ENCODE measurements at regions not wholly inside any gene's neighbourhood (a gene's known extent, or its start where the extent isn't known, plus 50 kb on each side); places are given as distances from the start of the nearest gene placed in this dataset.
"Not testable (repeated sequence)": the region's sequence is repeated elsewhere in the genome, so short reads cannot be mapped to it uniquely, and the experiment has no call there.

- DNase-seq, result not testable (repeated sequence)
These were observed 56.2 kb downstream of the SPATA31A6 start for GRCh38 chr9:42239445-42240260.

GRCh38 chr9:42240261-42240579 is 56.8 kb downstream of the SPATA31A6 start:
- DNase-seq, result not testable (repeated sequence)

DNA sequence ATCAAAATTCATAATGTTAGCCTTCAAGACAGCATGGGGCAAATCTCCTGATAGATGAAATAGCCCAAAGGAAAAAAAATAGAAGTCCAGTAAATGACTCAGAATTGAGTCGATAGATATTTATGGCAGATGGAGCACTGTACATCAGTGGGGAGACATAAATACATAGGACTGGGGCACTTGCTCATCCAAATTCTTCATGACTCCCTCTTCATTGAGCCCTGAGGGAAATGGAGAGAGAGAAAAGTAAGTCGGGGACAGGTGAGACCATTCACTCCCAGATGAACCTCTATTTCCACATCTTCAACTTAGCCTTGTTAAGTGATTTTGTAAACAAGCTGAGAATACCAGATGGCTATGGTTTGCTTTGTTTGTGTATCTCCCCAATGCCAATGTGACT is 59.8 kb downstream of the SPATA31A6 start:
- DNase-seq, result not testable (repeated sequence)

DNA sequence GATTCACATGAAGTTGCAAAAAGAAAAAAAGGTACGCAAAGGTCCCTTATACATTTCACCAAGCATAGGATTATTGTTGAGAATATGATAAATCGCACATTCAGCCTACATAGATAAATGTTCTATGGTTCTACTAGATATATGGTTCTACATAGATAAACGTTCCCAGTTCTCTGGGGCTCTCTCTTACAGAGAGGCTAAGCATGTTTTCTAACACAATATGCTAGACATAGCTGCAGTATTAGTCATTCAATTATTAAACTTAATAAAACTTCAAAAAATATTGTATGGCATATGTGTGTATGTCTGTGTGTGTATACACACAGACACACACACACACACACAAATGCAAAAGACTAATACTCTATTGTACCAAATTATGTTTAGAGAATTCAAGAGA is 60.4 kb downstream of the SPATA31A6 start:
- not testable (repeated sequence) for DNase-seq

DNA sequence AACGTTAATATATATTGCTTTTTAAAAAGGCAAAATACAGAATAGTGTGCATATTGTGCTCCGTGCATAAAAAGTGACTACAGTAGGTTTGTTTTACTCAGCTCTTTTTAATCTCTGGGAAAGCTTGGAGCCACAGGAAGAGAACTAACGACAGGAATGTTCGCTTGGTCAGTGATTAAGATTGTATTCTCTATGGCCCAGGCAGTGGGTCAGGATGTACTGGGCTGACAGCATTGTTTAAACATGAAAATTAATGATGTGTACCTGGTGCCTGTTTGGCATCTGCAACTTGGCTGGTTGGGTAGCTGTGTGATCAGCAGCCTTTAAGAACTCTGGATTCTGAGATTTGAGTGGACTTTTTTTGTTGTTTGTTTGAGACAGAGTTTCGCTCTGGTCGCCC is 85.3 kb downstream of the SPATA31A6 start:
- DNase-seq, result not testable (repeated sequence)

GRCh38 chr9:42269171-42269570 is 85.7 kb downstream of the SPATA31A6 start:
- not testable (repeated sequence) for DNase-seq

GRCh38 chr9:42273191-42273590 is 89.7 kb downstream of the SPATA31A6 start:
- DNase-seq, result not testable (repeated sequence)

GRCh38 chr9:42275141-42275540 is 91.7 kb downstream of the SPATA31A6 start:
- DNase-seq, result no peak

DNA sequence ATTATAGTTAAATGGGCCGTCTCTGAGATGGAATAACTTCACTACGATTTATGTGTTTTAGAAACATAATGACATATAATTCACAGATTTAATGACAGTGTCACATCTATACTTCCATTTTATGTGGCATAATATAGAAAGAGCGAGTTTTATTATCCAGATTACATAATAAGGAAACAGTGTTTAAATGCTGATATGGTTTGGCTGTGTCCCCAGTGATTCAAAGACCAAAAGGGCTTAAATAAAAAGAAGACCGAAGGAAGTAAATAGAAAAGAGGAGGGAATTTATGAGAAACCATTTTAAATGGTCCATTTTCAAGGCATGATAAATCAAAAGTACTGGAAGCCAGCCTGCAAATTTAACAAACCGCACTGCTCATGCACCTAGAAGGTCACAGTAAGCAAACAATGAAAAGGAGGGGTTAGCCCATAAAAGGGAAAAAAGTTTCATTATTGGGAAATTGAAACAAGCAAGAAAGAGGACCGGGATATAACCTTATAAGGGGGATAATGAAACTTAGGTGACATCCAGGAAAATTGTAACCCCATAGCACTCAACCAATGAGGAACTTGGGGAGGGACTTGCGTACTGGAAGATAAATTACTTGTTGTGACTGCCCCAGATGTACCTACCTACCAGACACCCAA is 99.2 kb downstream of the SPATA31A6 start:
- DNase-seq, result not testable (repeated sequence)

DNA sequence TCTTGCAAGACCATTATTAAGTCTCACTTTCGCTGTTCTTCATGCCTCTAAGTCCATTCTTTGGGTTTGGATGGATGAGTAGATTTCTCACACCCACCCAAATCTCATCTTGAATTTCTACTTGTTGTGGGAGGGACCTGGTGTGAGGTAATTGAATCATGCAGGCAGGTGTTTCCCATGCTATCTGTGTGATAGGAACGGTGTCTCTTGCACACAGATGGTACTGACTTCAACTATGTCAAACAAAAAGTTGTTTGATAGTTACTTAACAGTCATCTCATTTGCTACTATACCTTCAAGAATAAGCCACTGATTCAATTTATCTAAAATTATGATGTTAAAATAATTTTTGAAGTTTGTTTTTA is 99.7 kb downstream of the SPATA31A6 start:
- DNase-seq, result not testable (repeated sequence)

DNA sequence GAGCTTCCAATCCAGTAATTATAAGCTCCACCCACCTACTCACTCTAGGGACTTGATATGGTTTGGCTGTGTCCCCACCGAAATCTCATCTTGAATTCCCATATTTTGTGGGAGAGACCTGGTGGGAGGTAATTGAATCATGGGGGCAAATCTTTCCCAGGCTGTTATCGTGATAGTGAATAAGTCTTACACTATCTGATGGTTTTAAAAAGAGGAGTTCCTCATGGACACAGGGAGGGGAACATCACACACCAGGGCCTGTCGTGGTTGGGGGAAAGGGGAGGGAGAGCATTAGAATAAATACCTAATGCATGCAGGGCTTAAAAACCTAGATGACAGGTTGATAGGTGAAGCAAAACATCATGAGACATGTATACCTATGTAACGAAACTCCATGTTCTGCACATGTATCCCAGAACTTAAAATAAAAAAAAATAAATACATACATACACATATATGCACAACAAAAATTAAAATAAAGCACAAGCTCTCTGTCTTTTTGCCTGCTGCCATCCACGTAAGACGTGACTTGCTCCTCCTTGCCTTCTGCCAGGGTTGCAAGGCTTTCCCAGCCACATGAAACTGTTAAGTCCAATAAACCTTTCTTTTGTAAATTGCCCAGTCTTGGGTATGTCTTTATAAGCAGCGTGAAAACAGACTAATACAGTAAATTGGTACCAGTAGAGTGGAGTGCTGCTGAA is 102.8 kb downstream of the SPATA31A6 start:
- DNase-seq, result not testable (repeated sequence)

DNA sequence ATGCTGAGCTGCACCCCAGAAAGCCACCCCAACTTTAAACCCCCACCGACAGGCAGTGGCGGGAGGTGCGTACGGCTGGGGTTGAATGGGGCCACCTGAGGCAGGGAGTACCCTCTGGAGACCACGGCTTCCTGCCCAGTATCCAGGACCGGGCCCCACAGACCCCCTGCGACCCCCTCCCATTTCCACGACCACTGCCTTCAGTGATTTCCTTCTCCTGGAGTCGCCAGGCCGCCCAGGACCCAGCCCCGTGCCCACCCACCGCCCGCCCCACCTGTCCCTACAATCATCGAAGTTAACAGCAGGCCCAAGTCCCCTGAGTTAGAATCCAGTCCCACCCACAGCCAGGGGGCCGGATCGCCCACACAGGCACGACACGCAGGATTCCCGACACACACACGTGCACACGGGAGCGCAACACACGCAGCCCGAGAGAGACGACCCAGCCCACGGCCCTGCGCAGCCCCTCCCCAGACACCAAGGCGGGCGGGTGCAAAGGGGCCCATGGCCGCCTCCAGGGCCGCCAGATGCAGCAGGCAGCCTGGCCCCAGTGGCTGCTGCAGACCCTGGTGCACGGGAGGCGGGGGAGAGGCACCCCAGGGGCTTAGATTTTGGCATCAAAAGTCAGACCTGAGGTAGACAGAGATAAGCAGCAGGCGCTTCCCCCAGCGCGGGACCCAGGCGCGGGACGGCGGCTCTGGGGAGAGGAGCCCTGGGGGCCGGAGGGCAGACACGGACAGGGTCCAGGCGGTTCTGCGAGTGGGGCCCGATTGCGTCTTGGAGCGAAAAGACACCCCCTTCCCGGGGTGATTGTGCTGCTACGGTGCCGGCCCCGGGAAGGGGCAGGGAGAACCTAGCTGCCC is 104.8 kb downstream of the SPATA31A6 start:
- DNase-seq, result not testable (repeated sequence)

DNA sequence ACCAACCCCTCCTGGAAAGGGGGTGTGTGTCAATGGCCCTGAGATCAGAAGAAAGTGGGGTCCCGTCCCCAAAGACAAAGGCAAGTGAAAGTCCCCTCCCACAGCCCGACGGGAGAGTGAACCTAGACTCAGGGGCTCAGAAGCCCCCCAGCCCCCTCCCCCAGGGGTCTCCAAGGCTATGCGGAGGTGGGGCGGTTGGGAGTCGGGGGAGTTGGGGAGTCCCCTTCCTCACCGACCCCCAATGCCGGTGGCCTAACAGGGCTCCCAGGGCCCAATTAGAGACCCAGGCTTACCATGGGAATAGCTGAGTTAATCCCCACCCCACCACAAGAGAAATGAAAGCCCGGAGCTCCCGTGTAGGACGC is 105.4 kb downstream of the SPATA31A6 start:
- not testable (repeated sequence) for DNase-seq

GRCh38 chr9:42300124-42300523 is 116.7 kb downstream of the SPATA31A6 start:
- not testable (repeated sequence) for DNase-seq

- not testable (repeated sequence) for DNase-seq
These were observed 123.2 kb downstream of the SPATA31A6 start for GRCh38 chr9:42306625-42307024.

- DNase-seq, result not testable (repeated sequence)
These were observed 124.0 kb downstream of the SPATA31A6 start for GRCh38 chr9:42307449-42307848.

DNA sequence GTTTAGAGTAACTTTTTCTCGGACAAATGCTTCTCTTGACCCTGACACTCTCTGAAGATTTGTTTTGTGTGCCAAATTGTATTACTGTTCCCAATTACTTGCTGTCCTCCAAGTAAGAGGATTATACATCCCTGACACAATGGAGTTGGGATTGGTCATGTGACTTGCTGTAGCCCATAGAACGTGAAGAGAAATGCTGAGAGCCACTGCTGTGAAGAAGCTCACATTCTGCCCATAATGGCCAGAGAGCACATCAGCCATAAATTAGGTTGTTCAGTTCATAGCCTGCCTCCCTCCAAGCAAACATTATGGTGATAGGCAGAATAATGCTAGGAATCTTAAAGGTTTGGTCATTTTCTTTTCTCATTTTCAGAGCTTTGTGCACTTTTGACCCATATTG is 127.5 kb downstream of the SPATA31A6 start:
- DNase-seq, result not testable (repeated sequence)

- DNase-seq, result not testable (repeated sequence)
These were observed 132.6 kb downstream of the SPATA31A6 start for GRCh38 chr9:42316026-42316425.

DNA sequence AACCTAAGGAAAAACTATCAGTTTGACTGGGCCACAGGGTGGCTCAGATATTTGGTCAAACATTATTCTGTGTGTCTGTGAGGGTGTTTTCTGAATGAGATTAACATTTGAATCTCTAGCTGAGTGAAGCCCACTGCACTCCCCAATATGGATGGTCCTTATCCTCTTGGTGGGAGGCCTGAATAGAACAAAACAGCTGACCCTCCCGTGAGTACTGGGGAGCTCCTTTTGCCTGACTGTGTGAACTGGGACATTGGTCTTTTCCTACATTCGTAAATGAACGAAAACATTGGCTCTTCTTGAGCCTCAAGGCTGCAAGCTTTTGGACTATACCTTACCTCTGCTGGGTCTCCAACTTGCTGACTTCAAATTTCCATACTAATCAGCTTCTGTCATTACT is 134.2 kb downstream of the SPATA31A6 start:
- DNase-seq, result not testable (repeated sequence)

DNA sequence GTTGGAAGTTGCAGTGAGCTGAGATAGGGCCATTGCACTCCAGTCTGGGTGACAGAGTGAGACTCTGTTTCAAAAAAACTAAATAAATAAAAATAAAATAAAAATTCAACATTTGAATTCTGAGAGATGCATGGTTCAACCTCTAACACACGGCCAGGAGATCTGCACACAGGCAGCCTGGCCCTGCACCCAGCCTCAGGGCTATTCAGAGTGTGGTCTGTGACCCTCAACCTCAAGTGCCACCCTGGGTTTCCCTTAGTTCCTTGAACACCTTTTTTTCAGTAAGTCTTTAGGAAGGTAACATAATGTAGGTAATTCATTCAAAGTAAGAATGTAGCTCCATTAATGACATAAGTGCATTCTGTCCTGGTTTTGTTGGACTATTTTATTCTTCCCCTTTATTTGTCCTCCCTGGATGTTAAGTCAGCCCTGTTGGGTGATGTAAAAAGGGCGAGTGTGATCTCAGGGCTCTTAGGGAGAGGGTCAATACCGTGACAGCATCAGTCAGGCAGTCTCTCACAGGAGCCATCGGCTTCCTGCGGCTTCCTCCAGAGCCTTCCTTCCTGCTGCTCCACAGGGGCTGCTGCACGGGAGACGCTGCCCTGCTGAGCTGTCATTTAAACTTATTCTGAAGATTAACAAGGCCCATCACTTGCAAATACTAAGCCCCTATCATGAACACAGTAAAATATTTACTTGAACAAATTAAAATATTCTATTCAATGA is 139.8 kb downstream of the SPATA31A6 start:
- DNase-seq, result not testable (repeated sequence)

- DNase-seq, result not testable (repeated sequence)
These were observed 141.7 kb downstream of the SPATA31A6 start for GRCh38 chr9:42325142-42325541.

- not testable (repeated sequence) for DNase-seq
These were observed 142.1 kb downstream of the SPATA31A6 start for GRCh38 chr9:42325561-42325960.
